ENCODE measurements at regions not wholly inside any gene's neighbourhood (a gene's known extent, or its start where the extent isn't known, plus 50 kb on each side); places are given as distances from the start of the nearest gene placed in this dataset.

DNA sequence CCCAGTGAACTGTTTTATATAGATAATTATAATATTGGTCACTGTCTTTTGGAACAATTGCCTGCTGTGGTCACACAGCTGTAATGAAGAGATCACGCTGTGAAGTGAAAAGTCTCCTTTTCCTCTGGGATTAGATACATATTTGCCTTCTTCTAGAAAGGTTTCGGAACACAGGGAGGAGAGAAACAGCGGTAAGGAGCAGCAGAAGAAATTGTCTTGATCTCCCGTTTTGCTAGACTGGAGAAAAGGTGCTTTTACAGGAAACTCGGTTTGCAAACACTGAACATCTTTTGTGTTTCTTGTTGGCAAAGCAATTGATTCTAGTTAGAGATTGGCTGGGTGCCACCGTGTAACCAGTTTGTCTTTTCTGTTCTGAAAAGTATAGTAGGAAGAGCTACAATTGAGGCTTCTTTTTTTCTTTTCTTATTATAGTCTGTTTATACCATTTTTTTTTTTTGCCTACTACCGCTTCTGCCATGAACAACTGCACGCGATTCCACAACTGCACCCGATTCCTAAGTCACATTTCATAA lies 404.1 kb upstream of the ID4 start:
- TF ChIP-seq, protein P1, sequence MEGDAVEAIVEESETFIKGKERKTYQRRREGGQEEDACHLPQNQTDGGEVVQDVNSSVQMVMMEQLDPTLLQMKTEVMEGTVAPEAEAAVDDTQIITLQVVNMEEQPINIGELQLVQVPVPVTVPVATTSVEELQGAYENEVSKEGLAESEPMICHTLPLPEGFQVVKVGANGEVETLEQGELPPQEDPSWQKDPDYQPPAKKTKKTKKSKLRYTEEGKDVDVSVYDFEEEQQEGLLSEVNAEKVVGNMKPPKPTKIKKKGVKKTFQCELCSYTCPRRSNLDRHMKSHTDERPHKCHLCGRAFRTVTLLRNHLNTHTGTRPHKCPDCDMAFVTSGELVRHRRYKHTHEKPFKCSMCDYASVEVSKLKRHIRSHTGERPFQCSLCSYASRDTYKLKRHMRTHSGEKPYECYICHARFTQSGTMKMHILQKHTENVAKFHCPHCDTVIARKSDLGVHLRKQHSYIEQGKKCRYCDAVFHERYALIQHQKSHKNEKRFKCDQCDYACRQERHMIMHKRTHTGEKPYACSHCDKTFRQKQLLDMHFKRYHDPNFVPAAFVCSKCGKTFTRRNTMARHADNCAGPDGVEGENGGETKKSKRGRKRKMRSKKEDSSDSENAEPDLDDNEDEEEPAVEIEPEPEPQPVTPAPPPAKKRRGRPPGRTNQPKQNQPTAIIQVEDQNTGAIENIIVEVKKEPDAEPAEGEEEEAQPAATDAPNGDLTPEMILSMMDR (IDR thresholded peaks at IDR 0.05), result no peak
- DNase-seq (ENCODE audit: low spot score), result no peak
- Mint-ChIP-seq H3K4me3 (ENCODE audit: unreplicated experiment) (no peak overlapping the region), H3K36me3 (ENCODE audit: low read depth) (no peaks in the 10 kb centered on the region), H3K27ac (ENCODE audit: unreplicated experiment) (no peak overlapping the region), H3K27me3 (ENCODE audit: low read depth) (no peaks in the 10 kb centered on the region), H3K4me1 (ENCODE audit: low read depth) (no peaks in the 10 kb centered on the region), H3K9me3 (ENCODE audit: low read depth) (peaks cover 11% of the 10 kb centered on the region)

DNA sequence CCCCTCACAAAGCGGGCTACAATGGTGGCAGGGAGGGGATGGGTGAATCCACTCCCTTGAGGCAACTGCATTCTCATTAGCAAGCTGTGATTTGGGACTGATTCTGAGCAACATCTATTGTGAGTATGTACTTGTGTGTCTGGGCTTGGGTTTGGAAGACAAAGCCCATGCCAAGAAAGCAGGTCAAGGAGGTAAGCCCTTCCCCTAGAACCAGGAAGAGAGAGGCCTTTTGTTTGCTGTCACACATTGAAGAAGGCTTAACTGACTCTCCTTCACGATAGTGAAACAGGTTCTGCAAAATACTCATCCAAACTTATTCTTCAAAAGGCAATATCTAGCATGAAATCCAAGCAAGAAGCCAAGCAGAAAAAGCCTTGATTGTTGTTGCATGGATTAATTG lies 403.1 kb upstream of the ID4 start:
- no peak for DNase-seq (ENCODE audit: low spot score)
- no peak overlapping the region for H3K27ac Mint-ChIP-seq (ENCODE audit: unreplicated experiment)
- no peaks in the 10 kb centered on the region for H3K4me1 Mint-ChIP-seq (ENCODE audit: low read depth)
- no peak overlapping the region for H3K4me3 Mint-ChIP-seq (ENCODE audit: unreplicated experiment)
- no peaks in the 10 kb centered on the region for H3K27me3 Mint-ChIP-seq (ENCODE audit: low read depth)
- TF ChIP-seq, protein P1 (IDR thresholded peaks at IDR 0.05), result no peak
- peaks cover 8% of the 10 kb centered on the region for H3K9me3 Mint-ChIP-seq (ENCODE audit: low read depth)
- no peaks in the 10 kb centered on the region for H3K36me3 Mint-ChIP-seq (ENCODE audit: low read depth)

DNA sequence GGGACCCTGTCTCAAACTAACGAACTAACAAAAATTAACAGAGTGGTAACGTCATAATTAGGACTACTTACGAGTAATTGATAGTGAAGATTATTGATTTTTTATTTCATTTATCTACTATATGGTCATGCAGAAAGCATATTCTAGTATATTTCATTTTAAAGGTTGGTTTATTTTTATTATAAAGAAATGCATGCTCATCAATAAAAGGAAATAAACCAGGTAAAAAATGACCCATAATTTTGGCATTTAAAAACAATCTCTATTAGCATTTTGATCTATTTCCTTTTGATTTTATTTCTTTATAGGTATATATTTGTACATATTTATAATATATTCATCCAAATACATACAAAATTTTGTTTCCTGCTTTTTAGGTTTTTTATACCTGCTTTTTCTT lies 401.4 kb upstream of the ID4 start:
- no peak for DNase-seq (ENCODE audit: low spot score)
- H3K4me3 Mint-ChIP-seq (ENCODE audit: unreplicated experiment), result no peak overlapping the region
- no peaks in the 10 kb centered on the region for H3K4me1 Mint-ChIP-seq (ENCODE audit: low read depth)

GRCh38 chr6:19438566-19439353 lies 398.4 kb upstream of the ID4 start:
- Mint-ChIP-seq H3K27me3 (ENCODE audit: low read depth) (no peaks in the 10 kb centered on the region), H3K4me1 (ENCODE audit: low read depth) (no peaks in the 10 kb centered on the region), H3K36me3 (ENCODE audit: low read depth) (no peaks in the 10 kb centered on the region), H3K4me3 (ENCODE audit: unreplicated experiment) (no peak overlapping the region), H3K9me3 (ENCODE audit: low read depth) (peaks cover 5% of the 10 kb centered on the region), H3K27ac (ENCODE audit: unreplicated experiment) (no peak overlapping the region)
- TF ChIP-seq, protein P1 (IDR thresholded peaks at IDR 0.05), result no peak
- DNase-seq (ENCODE audit: low spot score), result no peak

More for the DNA sequence above, 401.4 kb upstream of the ID4 start:
- peaks cover 5% of the 10 kb centered on the region for H3K9me3 Mint-ChIP-seq (ENCODE audit: low read depth)
- no peaks in the 10 kb centered on the region for H3K36me3 Mint-ChIP-seq (ENCODE audit: low read depth)
- TF ChIP-seq, protein P1 (IDR thresholded peaks at IDR 0.05), result no peak
- no peaks in the 10 kb centered on the region for H3K27me3 Mint-ChIP-seq (ENCODE audit: low read depth)
- no peak overlapping the region for H3K27ac Mint-ChIP-seq (ENCODE audit: unreplicated experiment)

GRCh38 chr6:19440531-19440930 lies 396.6 kb upstream of the ID4 start:
- Mint-ChIP-seq H3K4me3 (ENCODE audit: unreplicated experiment) (no peak overlapping the region), H3K9me3 (ENCODE audit: low read depth) (peaks cover 5% of the 10 kb centered on the region), H3K4me1 (ENCODE audit: low read depth) (peaks cover 4% of the 10 kb centered on the region), H3K36me3 (ENCODE audit: low read depth) (no peaks in the 10 kb centered on the region), H3K27ac (ENCODE audit: unreplicated experiment) (no peak overlapping the region), H3K27me3 (ENCODE audit: low read depth) (no peaks in the 10 kb centered on the region)
- DNase-seq (ENCODE audit: low spot score), result no peak
- TF ChIP-seq, protein P1 (IDR thresholded peaks at IDR 0.05), result no peak
